GM21786 (cell line): ENCODE measurements at regions not wholly inside any gene's neighbourhood (a gene's known extent, or its start where the extent isn't known, plus 50 kb on each side); places are given as distances from the start of the nearest gene placed in this dataset.
"Not testable (repeated sequence)": the region's sequence is repeated elsewhere in the genome, so short reads cannot be mapped to it uniquely, and the experiment has no call there.

Experiments
- ATAC-seq: cut with Tn5 transposase; IDR thresholded peaks from one replicate; pipeline ENCODE4 v1.9.1; 2021; ENCODE audit not compliant: unreplicated experiment

DNA sequence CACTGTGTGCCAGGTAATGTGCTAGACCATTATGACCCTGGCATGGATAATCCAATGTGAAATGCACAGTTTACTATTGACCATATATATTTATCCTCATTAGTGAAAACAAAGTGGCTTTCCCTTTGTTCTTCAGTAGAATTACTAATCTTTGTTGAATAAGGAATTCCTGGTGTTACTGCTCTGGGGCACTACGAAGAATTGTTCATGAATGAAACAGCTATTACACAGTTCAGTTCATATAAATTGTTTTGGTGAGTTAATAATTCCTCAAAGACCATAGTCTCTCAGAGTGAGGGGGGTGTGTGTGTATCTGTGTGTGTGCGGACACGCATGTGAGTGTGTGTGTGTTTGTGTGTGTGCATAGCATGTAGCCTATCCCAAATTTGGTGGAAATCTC lies 668.0 kb upstream of the MBL2 start:
- no peak for ATAC-seq

DNA sequence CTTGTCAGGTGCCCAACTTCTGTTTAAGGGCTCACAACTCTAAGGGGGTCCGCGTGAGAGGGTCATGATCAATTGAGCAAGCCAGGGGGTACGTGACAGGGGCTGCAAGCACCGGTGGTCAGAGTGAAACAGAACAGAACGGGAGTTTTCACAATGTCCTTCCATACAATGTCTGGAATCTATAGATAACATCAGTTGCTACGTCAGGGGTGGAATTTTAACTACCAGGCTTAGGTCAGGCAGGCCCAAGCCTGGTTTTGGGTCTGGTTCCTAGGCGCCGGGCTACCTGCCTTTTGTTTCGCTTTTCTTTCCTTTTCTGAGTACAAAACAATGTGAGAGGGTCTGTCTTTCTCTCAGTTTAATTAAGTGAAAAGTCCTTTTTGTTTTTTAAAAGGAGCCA lies 666.5 kb upstream of the MBL2 start:
- not testable (repeated sequence) for ATAC-seq

DNA sequence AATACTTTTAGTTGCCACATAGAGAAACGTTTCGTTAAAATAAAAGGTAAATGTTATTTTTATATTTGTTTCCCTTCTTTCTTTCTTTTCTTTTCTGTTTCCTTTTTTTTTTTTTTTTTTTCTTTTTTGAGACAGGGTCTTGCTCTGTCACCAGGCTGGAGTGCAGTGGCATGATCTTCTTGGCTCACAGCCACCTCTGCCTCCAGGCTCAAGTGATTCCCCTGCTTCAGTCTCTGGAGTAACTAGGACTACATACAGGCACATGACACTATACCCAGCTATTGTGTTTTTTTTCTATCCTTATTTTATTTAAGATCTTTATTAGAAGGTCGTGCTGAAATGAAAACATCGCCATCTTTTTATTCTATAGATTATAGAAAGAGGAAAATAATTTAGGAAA lies 661.8 kb upstream of the MBL2 start:
- ATAC-seq = no peak

DNA sequence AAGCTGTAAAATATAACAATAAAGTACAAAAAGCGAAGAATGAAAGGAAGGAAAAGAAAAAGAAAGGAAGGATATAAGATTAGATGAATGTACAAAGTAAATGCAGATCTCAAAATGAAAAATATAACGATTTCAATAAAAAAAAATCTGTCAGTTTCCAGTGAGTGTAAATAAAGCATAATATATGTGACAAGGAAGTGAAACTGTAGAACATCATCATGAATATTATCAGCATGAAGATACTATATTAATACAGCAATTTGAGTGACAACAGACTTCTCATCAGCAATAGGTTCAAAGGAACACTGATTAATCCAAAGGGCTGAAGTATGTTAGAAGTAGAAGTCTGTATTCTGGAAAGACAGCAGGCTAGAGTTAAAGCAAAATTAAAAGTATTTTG lies 659.5 kb upstream of the MBL2 start:
- no peak for ATAC-seq

DNA sequence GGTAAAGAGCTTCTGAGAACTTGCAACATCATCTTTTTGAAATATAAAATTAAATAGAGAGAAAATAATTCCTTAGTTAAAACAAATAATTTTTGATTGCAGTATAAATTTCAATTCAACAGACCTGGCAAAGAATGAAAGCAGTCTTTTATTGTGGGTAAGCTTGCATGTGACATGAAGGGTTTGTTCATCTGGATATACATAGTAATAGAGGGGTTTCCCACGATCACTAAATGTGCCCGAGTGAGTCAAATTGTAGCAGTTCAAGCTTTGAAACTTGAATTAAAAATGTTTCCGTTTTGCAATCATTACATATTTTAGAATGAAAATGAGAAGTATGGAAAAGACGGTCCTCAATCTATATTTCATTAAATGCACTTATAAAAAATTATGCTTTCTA lies 658.4 kb upstream of the MBL2 start:
- no peak for ATAC-seq

DNA sequence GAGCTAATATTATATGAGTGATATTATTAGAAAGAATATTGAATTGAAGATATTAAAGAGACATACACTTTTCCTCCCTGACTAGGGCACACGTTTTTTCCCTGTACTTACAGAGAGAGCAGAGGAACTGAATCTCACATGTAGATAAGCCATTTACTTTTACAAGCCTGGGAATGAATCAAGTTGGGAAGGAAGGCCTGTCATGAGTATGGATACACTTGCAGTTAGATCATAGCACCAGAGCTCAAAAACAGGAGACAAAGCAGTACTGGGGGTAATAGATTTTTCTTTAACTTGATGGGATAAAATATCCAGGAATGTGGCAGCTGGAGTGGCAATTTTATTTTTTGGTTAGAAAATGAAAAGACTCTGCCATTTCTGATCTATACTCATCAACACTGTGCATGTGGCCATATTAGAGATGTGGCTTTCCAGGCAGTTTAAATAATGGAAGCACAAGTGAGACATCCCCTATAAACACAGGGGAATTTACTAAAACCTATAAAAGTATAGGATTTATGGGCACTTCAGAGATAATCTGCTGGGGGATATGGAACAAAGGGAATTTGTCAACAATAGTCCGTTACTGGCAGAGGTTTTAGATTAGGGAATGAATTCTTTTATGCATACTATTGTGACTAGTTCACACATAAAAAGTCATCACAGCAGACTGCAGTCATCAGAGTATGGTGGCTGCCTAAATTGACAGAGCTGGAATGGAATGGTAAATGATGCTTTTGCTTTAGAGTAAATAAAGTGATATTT lies 657.7 kb upstream of the MBL2 start:
- ATAC-seq = no peak

DNA sequence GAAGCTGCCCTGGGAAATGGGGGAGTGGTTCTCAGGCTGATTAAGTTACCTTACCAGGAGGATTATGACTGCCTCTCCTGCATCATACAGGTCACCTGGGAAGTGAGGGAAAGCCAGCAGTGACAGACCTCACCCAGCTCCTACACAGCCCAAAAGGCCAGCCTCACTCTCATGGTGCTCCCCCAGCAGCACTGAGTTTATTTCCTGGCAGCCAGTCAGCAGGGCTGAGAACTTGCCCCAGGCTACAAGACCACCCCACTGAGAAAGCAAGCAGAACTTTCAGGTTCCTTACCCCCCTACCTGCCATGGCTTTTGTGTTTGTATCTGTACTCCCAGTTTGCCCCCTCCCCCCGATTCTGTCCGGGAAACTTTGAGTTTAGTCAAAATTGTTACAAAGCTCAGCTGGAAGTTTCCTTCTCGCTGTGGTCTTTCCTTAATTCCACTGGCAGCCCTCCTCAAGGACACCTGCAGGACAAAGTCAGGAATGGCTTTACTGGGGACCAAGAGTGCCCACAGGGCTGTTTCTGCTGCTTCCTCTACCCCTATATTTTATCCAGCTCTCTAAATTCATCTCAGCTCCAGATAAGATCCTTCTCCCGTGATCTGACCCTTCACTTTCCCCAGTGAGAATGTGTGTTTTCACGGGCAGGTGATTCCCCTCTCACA lies 649.8 kb upstream of the MBL2 start:
- ATAC-seq = no peak

DNA sequence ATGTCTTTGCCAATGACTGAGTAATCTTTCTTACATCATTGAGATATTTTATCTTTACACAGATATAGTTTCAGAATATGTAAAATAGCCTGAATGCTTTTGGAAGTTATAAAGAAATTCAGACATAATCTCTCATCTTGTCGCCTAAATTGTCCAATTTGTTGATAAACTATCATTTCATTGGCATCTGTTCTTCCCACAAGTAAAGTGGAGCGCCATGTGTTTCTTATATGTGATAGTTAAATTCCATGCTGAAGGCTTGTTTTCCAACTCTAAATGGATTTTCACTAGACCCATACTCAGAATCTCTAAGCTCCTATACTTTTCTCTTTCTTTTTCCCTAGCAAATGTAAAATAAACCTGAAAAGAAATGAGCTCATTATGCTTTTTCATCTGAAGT lies 640.1 kb upstream of the MBL2 start:
- ATAC-seq = no peak

DNA sequence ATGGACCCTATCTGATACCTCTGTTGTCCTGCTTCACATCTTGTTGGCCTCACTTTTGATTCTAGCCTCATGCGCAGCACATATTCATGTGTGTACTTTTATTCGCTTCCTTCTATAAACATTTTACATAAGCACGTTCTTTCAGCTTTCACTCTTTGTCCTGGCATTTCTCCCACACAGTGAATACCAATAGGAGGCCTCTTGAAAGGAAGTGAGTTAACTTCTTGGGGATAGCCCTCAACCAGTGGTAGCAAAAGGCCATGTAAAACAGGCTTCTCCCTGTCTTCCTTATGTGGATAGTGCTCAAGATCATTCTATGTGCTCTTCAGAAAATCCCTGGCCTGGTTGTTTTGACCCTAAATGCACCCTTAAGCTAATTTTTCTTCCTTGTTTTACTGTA lies 633.9 kb upstream of the MBL2 start:
- ATAC-seq = no peak

DNA sequence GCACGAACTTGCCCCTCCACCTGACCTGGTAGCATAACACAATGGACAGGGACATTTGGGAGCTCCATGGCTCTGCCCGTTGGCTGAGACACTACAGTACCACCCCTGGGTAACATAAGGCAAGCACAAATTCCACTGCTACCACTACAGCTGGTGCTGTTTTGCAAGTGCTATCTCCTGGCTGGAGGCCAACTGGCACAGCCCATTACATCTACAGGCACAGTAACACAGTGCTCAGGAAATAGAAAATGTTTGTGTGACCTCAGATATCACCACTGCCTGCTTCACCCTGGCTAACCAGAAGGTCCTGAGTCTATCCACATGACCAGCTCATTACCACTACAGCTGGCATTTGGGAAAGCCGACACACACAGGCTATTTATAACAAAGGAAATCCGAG lies 631.1 kb upstream of the MBL2 start:
- no peak for ATAC-seq

DNA sequence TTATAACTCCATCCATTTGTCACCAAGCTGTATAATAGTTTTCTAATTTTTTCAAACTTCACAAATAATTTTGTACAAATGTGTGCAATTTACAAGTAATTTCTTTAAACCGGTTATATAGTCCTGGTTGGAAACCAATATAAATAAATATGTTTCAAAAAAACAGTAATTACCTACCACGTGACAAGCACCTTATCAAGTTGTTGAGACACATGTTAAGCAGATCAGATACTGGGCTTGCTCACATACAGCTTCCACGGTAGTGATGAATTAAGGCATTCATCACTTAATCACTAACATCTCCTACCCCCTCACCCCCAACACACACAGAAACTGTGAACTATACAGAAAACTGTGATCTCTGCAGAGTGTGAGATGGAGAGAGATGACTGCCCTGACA lies 630.0 kb upstream of the MBL2 start:
- no peak for ATAC-seq

DNA sequence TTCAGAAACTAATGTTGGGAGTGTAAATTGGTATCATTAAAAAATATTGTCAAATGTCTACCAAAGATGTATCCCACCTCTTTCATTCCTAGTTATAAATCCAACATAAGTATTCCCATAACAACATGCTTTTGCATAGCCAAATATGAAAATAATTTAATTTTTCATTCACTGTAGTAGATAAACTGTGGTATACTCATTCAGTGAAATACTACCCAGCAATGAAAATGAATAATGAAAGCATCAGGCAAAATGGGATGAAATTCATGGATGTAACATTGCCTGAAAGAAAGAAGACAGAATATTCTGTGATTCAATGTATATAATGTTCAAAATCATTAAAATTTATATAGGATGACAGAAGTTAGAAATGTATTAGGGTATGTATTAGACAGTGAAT lies 629.0 kb upstream of the MBL2 start:
- no peak for ATAC-seq

DNA sequence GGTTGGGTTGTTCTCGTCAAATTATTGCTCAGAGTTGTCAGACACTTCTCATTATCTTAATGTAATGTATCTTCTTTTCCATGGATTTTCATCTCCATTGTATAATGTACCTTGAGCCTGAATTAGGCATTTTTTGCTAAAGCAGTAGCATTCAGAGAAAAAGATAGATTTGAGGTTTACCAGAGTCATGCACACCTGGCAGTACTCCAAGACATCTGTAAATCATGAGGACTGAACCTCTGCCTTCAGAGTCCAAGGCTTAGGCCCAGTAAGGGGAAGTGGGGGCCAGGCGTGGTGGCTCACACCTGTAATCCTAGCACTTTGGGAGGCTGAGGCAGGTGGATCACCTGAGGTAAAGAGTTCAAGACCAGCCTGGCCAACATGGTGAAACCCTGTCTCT lies 624.3 kb upstream of the MBL2 start:
- ATAC-seq = no peak

DNA sequence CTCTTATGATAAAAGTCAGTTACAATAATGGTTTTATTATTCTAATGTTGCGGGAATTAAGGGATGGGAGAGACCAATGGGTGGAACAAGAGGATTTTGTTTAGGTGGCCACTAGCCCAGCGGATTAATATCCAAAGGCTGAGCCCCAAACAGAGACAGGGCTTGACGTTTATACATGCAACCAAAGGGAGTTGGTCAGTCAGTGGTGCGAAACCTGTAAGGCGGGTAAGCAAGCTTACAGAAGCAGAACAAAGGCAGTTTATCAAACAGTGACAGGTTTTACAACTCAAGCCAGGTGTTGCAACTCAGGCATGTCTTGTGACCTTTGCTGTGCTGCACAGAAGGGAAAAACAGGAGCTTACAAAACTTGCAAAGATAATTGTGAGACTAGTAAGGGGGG lies 622.9 kb upstream of the MBL2 start:
- no peak for ATAC-seq

DNA sequence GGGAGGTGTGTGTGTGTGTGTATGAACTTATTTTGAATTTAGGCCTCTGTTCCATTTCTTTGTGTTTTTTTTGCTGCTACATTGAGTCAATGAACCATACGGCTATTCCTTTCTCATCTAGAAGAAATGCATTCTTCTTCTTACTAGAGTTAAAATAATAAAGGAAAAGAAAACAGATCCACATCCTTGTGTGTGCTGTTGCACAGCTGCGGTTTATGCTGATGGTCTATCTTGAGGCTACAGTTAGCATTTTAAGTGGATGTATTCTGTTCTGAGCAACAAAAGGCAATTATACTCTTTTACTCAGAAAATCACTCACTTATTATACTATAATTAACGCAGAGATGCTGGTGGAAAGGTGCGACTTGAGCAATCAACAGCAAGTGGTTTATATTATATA lies 615.0 kb upstream of the MBL2 start:
- no peak for ATAC-seq

DNA sequence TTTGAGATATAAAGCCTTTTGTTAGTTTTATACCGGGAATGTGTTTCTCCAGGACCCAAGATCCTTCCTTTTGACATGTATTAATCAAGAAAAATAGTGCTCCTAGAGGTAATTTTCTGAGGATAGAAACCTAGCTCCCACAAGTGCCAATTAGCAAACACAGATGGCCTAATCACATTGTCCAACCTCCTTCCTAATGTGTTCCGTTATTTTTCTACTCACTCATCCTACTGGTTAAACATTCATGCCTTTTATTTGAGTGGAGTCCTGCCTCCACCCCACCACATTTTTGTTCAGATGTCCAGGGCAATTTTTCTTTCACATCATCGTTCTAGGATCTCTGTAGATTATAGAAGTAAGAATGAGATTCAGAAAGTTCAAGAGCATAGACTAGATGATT lies 610.0 kb upstream of the MBL2 start:
- ATAC-seq = no peak

DNA sequence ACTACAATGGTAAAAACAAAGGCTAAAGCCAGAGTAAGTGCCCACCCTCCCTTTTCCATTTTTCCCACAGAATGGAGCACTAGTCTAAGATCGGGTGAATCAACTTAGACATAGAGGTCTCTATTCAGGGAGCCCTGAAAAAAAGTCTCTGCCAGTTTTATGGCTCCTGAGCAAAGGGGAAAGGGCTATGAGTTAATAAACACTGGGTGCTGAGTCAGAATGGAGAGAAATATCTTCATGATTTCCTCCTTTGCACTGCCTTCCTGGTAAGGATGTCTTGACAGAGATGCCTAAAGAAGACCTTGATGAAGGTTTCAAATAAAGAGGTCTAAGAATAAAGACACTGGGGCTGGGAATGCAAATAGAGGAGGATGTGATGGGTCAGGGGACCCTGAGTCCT lies 607.4 kb upstream of the MBL2 start:
- no peak for ATAC-seq

DNA sequence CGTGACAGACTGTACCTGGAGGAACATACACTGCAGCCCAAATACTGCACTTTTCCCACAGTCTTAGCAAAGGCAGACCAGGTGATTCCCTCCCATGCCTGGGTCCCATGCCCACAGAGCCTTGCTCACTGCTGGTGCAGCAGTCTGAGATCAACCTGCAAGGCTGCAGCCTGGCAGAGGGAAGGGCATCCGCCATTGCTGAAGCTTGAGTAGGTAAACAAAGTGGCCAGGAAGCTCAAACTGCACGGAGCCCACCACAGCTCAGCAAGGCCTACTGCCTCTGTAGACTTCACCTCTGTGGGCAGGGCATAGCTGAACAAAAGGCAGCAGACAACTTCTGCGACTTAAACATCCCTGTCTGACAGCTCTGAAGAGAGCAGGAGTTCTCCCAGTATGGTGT lies 597.8 kb upstream of the MBL2 start:
- ATAC-seq = no peak

DNA sequence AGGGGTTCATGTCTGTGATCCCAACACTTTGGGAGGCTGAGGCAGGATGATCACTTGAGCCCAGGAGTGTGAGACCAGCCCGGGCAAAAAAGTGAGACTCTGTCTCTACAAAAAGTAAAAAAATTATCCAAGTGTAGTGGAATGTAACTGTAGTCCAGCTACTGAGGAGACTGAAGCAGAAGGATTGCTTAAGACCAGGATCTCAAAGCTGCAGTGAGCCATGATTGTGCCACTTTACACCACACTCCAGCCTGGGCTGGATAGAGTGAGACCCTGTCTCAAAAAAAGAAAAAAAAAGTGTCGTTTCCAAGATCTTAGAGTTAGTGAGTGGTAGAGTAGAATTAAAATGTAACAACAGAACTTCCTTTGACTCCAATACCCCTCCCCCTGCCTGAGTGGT lies 589.4 kb upstream of the MBL2 start:
- no peak for ATAC-seq

DNA sequence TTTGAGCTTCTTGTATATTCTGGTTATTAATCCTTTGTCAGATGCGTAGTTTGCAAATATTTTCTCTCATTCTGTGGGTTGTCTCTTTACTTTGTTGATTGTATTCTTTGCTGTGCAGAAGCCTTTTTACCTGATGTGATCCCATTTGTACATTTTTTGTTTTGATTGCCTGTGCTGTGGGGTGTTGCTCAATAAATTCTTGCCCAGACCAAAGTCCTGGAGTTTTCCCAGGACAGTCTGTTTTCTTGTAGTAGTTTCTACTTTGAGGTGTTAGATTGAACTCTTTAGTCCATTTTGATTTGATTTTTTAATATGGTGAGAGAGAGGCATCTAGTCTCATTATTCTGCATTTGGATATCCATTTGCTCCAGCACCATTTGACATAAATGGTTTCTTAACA lies 588.7 kb upstream of the MBL2 start:
- ATAC-seq = no peak

DNA sequence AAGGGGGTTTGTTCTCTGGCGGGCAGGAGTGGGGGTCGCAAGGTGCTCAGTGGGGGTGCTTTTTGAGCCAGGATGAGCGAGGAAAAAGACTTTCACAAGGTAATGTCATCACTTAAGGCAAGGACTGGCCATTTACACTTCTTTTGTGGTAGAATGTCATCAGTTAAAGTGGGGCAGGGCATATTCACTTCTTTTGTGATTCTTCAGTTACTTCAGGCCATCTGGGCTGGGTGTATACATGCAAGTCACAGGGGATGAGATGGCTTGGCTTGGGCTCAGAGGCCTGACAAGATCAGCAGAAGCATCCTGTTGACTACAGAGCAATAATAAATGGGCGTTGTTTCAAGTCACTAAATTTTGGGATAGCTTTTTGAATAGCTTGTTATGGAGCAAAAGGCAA lies 586.4 kb upstream of the MBL2 start:
- not testable (repeated sequence) for ATAC-seq

DNA sequence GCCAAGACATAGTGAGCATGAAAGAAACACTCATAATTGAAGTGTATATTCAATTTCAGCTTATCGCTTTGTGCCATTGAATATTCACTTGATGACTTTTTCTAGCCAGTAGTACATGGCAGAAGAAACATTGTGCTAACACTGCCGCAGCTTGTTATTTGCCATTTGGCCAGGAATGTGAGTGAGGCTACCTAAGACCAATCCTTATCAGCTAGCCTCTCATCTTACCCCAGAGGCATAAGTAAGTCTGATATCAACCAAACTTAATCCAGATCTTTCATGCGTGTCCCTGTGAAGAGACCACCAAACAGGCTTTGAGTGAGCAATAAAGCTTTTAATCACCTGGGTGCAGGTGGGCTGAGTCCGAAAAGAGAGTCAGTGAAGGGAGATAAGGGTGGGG lies 586.0 kb upstream of the MBL2 start:
- ATAC-seq = no peak

DNA sequence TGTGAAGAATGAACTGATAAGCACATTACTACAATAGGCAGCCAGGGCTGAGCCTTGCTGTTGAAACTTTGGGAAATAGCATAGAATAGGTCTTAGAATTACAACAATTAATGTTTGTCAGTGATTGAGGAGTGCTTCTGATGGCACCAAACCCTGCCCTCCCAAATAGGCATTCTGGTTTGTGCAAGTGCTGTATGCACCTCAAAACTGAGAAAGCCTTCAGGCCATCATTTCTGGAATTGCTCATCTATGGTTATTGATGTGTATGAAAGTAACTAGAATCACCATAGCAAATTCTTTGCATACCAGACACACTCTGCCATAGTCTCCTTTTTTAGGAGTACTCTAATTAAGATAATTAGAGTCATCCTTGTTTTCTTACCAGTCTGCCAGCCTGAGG lies 585.0 kb upstream of the MBL2 start:
- no peak for ATAC-seq
